ENCODE measurements at regions not wholly inside any gene's neighbourhood (a gene's known extent, or its start where the extent isn't known, plus 50 kb on each side); places are given as distances from the start of the nearest gene placed in this dataset.

DNA sequence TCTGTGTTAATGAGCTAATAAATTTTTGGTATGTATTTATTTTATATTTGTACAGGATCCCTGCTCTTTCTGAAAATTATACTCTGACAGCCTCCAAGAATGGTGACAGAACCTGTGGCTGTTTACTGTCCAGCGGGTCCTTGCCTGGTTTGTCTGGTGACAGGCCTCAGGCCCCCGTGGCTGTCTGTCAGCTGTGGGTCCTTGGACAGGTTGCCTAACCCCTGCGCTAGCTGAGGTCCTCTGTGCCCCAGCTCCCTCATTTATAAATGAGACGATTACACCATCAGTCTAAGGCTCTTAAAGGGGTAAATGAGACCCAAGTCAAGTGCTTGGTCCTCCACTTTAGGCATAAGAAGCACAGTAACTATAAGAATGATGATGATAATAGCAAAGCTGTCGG, 125.1 kb upstream of the COL5A1 start:
- H3K4me1 ChIP-seq (replicated peaks in 1 of 4; ENCODE audit: control insufficient read depth in 3 of 4, insufficient read depth in 4 of 4, low read length in 3 of 4): no peaks in the 10 kb centered on the region
- no peak overlapping the region for H4K91ac ChIP-seq (replicated peaks; ENCODE audit: insufficient read length, low read length)
- H3K9me3 ChIP-seq (ENCODE audit: insufficient read depth in 2 of 2, low read depth in 1 of 2, low read length in 1 of 2): peaks cover 0 to 7% of the 10 kb centered on the region in 2 experiments; a peak in 2 of 4 replicates
- H3K23ac ChIP-seq (ENCODE audit: insufficient read length): no peak overlapping the region
- H2BK5ac ChIP-seq (ENCODE audit: low read depth, low read length): no peak overlapping the region
- H3K79me2 ChIP-seq (ENCODE audit: control insufficient read depth in 1 of 2, insufficient read depth in 2 of 2, low read length in 2 of 2): no peaks in the 10 kb centered on the region
- H3K4me2 ChIP-seq (ENCODE audit: insufficient read depth in 1 of 2, low read depth in 2 of 2, low read length in 2 of 2): no peak overlapping the region
- no peak overlapping the region for H2BK15ac ChIP-seq (ENCODE audit: low read length)
- H3K79me1 ChIP-seq (ENCODE audit: low read depth, low read length): no peaks in the 10 kb centered on the region
- H3K56ac ChIP-seq (replicated peaks; ENCODE audit: insufficient read length, low read depth, low read length): no peak overlapping the region
- no peaks in the 10 kb centered on the region for H3K36me3 ChIP-seq (ENCODE audit: control insufficient read depth in 2 of 4, insufficient read depth in 4 of 4, low read length in 3 of 4)
- H2AFZ ChIP-seq (ENCODE audit: low read length): no peak overlapping the region
- H3K27me3 ChIP-seq (replicated peaks in 1 of 4; ENCODE audit: control insufficient read depth in 3 of 4, extremely low read depth in 1 of 4, insufficient read depth in 3 of 4, low read length in 3 of 4): no peaks in the 10 kb centered on the region
- WGBS, 2 experiments (ENCODE audit: extremely low coverage in 1 of 2, insufficient coverage in 1 of 2, insufficient read length in 1 of 2, insufficient replicate concordance in 2 of 2, low coverage in 1 of 2, low lambda C conversion rate in 2 of 2, missing lambda C conversion rate in 1 of 2): 91% methylated on average over 5 of the region's 5 CpGs; no CpG with 5 or more reads in 1 of the 2 experiments
- FAIRE-seq: no peak
- no peak overlapping the region for H2AK5ac ChIP-seq (ENCODE audit: low read depth, low read length)
- no peak overlapping the region for H3K27ac ChIP-seq (ENCODE audit: low read depth, low read length)
- H4K5ac ChIP-seq (ENCODE audit: insufficient read length, low read depth, low read length): no peak overlapping the region
- TF ChIP-seq ASH2L (IDR thresholded peaks at IDR 0.05; ENCODE audit: low read length) (no peak), RAD21 (IDR thresholded peaks at IDR 0.05 in 1 of 2, conservative IDR thresholded peaks at IDR 0.05 in 1 of 2; ENCODE audit: low read depth in 2 of 2, low read length in 2 of 2) (no peak), SP1 (IDR thresholded peaks at IDR 0.05; ENCODE audit: low read depth, low read length) (no peak), SAP30 (IDR thresholded peaks at IDR 0.05; ENCODE audit: insufficient read depth, insufficient replicate concordance, low read length) (no peak), USF2 (IDR thresholded peaks at IDR 0.05; ENCODE audit: low read length) (no peak), CTBP2 (IDR thresholded peaks at IDR 0.05; ENCODE audit: borderline replicate concordance, insufficient read depth, insufficient read length, low read length) (no peak), SIX5 (IDR thresholded peaks at IDR 0.05; ENCODE audit: low read depth, low read length) (no peak), EZH2 (IDR thresholded peaks at IDR 0.05; ENCODE audit: low read depth, low read length, severe bottlenecking) (no peak), RXRA (IDR thresholded peaks at IDR 0.05; ENCODE audit: insufficient read depth, low read depth, low read length) (no peak)
- ChIA-PET CTCF (ENCODE audit: partially characterized antibody) (interaction anchor here (1.6 kb wide), 1 partner anchor 24 kb away, joined by 4 read pairs; no protein-coding TSS in a partner anchor), POLR2A (ENCODE audit: partially characterized antibody) (no interaction called here)
- H4K20me1 ChIP-seq (replicated peaks in 1 of 2; ENCODE audit: control insufficient read depth in 1 of 2, insufficient read depth in 2 of 2, low read length in 2 of 2): no peaks in the 10 kb centered on the region
- H3K4ac ChIP-seq (replicated peaks; ENCODE audit: insufficient read length, low read depth, low read length): no peak overlapping the region
- no peak overlapping the region for H3K14ac ChIP-seq (ENCODE audit: insufficient read length)
- no peak overlapping the region for H3K9ac ChIP-seq (replicated peaks in 1 of 4; ENCODE audit: extremely low read depth in 1 of 4, low read depth in 3 of 4, low read length in 3 of 4)
- no peak for DNase-seq (ENCODE audit: low read depth in 1 of 2, low spot score in 2 of 2)
- no peak overlapping the region for H2BK20ac ChIP-seq (ENCODE audit: low read length)
- H3K18ac ChIP-seq (ENCODE audit: extremely low read depth, low read length): no peak overlapping the region
- H3K4me3 ChIP-seq (ENCODE audit: extremely low read depth in 1 of 4, insufficient read depth in 2 of 4, low read depth in 3 of 4, low read length in 4 of 4): no peak overlapping the region
- H4K8ac ChIP-seq (ENCODE audit: extremely low read depth, insufficient read depth, low read length): no peak overlapping the region
- H2BK12ac ChIP-seq (ENCODE audit: low read depth, low read length): no peak overlapping the region
- H2BK120ac ChIP-seq (replicated peaks; ENCODE audit: low read depth, low read length): no peak overlapping the region
- no peaks in the 10 kb centered on the region for H3K23me2 ChIP-seq (ENCODE audit: low read depth, low read length)
